ENCODE measurements at regions not wholly inside any gene's neighbourhood (a gene's known extent, or its start where the extent isn't known, plus 50 kb on each side); places are given as distances from the start of the nearest gene placed in this dataset.

DNA sequence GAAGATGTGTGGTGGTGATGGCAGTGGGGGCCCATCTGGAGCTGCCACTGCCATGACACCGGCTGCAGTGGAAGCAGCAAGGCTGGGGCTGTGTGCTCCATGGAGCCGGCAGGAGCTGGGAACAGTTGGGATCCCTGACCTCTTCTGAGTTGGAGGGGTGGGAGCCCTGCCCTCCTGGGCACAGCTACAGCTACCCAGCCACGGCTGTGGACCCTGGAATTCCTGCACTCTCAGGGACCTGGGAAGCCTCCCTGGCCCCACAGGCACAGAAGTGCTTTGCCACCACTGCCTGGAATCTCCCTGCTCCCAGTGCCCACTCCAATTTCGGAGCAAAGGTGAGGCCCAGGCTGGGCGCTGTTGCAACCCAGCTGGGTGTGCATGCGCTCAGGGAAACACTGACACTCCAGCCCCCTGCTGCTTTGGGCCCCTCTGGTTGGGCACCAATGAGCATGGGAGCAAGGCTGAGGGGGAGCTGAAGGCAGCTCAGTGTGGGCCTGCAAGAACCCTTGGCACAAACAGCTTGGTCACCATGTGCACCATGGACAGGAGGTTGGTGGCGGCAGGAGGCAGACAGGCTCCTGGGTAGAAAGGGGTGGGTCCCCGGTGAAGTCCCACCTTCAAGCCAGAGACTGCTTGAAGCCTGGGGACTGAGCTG lies 817.6 kb downstream of the KCNT2 start:
- TF ChIP-seq CTCF (conservative IDR thresholded peaks at IDR 0.05; ENCODE audit: low read depth, low read length), result no peak
- no peak overlapping the region for H3K4me3 ChIP-seq (ENCODE audit: low read depth, low read length)
- no peak for DNase-seq (ENCODE audit: low read depth)

- no peak for DNase-seq (ENCODE audit: low read depth)
- TF ChIP-seq CTCF (conservative IDR thresholded peaks at IDR 0.05; ENCODE audit: low read depth, low read length), result no peak
These were observed 818.9 kb downstream of the KCNT2 start for GRCh38 chr1:195789321-195789720.

DNA sequence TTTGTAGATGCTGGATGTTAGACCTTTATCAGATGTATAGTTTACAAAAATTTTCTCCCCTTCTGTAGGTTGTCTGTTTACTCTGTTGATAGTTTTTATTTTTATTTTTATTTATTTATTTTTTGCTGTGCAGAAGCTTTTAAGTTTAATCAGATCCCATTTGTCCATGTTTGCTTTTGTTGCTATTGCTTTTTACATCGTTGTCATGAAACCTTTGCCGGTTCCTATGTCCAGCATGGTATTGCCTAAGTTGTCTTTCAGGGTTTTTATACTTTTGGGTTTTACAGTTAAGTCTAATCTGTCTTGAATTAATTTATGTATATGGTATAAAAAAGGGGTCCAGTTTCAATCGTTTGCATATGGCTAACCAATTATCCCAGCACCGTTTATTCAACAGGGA lies 819.5 kb downstream of the KCNT2 start:
- DNase-seq (ENCODE audit: low read depth), result no peak
- no peak overlapping the region for H3K4me3 ChIP-seq (ENCODE audit: low read depth, low read length)
- no peak for TF ChIP-seq CTCF (conservative IDR thresholded peaks at IDR 0.05; ENCODE audit: low read depth, low read length)

More at GRCh38 chr1:195789321-195789720, 818.9 kb downstream of the KCNT2 start:
- no peak overlapping the region for H3K4me3 ChIP-seq (ENCODE audit: low read depth, low read length)

- no peak overlapping the region for H3K4me3 ChIP-seq (ENCODE audit: low read depth, low read length)
- no peak for TF ChIP-seq CTCF (conservative IDR thresholded peaks at IDR 0.05; ENCODE audit: low read depth, low read length)
- DNase-seq (ENCODE audit: low read depth), result no peak
These were observed 822.4 kb downstream of the KCNT2 start for GRCh38 chr1:195785830-195786229.

DNA sequence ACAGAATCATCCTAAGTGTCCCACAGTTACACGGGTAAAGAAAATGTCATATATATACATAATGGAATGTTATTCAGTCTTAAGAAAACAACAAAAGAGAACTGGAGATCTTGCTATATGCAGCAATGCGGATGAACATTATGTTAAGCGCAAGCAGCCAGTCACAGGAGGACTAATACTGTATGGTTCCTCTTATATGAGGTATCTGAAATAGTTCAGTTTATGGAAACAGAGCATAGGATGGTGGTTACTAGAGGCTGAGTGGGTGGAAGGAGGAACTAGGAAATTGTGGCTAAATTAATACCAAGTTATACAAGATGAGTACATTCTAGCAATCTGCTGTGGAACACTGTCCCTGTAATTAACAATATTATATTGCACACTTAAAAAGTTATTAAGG lies 834.3 kb downstream of the KCNT2 start:
- H3K4me3 ChIP-seq (ENCODE audit: low read depth, low read length), result no peak overlapping the region
- DNase-seq (ENCODE audit: low read depth), result no peak
- no peak for TF ChIP-seq CTCF (conservative IDR thresholded peaks at IDR 0.05; ENCODE audit: low read depth, low read length)

DNA sequence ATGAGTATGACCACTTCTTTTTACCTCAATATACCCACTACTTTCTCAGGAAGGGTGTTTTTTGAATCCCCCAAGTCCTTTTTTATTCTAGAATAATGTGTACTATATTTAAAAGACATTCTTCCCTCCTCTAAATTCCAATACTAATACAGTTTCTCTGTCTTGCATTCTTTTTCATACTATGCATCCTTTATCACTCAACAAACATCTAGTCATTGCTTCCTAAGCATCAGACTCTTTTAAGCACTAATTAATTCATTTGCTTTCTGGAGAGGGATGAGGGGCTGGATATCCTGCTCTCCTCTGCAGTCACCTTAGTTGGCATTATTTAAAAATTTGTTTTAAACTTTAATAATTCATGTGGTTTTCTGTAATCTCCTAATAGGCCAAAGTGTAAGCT lies 838.8 kb downstream of the KCNT2 start:
- no peak overlapping the region for H3K4me3 ChIP-seq (ENCODE audit: low read depth, low read length)
- DNase-seq (ENCODE audit: low read depth), result no peak
- no peak for TF ChIP-seq CTCF (conservative IDR thresholded peaks at IDR 0.05; ENCODE audit: low read depth, low read length)

DNA sequence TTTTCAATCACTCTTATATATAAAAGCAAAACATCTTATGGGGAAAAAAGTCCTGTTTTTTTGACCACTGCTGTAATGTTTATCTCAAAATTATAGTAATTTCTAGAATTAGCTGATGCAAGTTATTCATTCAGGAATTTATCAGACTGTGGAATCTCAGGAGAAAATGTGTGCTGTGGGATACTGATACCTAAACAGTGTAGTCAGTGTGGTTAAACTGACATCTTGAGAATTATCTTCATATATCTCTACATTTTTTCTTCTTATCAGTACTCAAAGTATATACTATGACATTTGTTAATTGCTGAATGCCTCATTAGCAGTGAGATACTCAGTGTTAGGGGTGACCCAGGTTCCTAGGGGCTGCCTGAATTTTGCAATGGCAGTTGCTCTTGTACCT lies 839.3 kb downstream of the KCNT2 start:
- H3K4me3 ChIP-seq (ENCODE audit: low read depth, low read length), result no peak overlapping the region
- no peak for DNase-seq (ENCODE audit: low read depth)
- no peak for TF ChIP-seq CTCF (conservative IDR thresholded peaks at IDR 0.05; ENCODE audit: low read depth, low read length)

All from epithelial cell of proximal tubule (primary cell).